ENCODE measurements at regions not wholly inside any gene's neighbourhood (a gene's known extent, or its start where the extent isn't known, plus 50 kb on each side); places are given as distances from the start of the nearest gene placed in this dataset.

- Histone ChIP-seq H3K27ac (ENCODE audit: low read length) (no peak overlapping the region), H3K9ac (ENCODE audit: low read length) (no peak overlapping the region), H3K4me2 (ENCODE audit: low read length) (no peak overlapping the region), H3K27me3 (ENCODE audit: low read depth, low read length) (peaks cover 13% of the 10 kb centered on the region; the same call in 1 of the 2 replicates), H3K4me3 (ENCODE audit: low read length) (no peak overlapping the region), H4K20me1 (ENCODE audit: insufficient read depth, low read length) (no peaks in the 10 kb centered on the region), H3K9me3 (ENCODE audit: insufficient read depth, low read length) (no peaks in the 10 kb centered on the region), H3K36me3 (replicated peaks; ENCODE audit: low read depth, low read length) (no peaks in the 10 kb centered on the region), H2AFZ (ENCODE audit: low read depth, low read length) (no peak overlapping the region), H3K4me1 (ENCODE audit: low read length) (no peaks in the 10 kb centered on the region), H3K79me2 (ENCODE audit: low read length) (no peaks in the 10 kb centered on the region)
- TF ChIP-seq EZH2phosphoT487 (IDR thresholded peaks at IDR 0.05; ENCODE audit: low read depth) (no peak), CTCF (IDR thresholded peaks at IDR 0.05; ENCODE audit: low read depth, low read length) (no peak)
Measured at GRCh38 chr17:51508048-51508447, 247.7 kb downstream of the UTP18 start.

GRCh38 chr17:51510940-51511339, 250.6 kb downstream of the UTP18 start:
- H3K27me3 ChIP-seq (ENCODE audit: low read depth, low read length), result peaks cover 9% of the 10 kb centered on the region; the same call in 1 of the 2 replicates
- TF ChIP-seq EZH2phosphoT487 (IDR thresholded peaks at IDR 0.05; ENCODE audit: low read depth) (no peak), CTCF (IDR thresholded peaks at IDR 0.05; ENCODE audit: low read depth, low read length) (no peak)
- no peaks in the 10 kb centered on the region for H4K20me1 ChIP-seq (ENCODE audit: insufficient read depth, low read length)
- no peaks in the 10 kb centered on the region for H3K4me1 ChIP-seq (ENCODE audit: low read length)
- H3K4me2 ChIP-seq (ENCODE audit: low read length), result no peak overlapping the region
- H3K27ac ChIP-seq (ENCODE audit: low read length), result no peak overlapping the region
- H3K79me2 ChIP-seq (ENCODE audit: low read length), result no peaks in the 10 kb centered on the region
- H2AFZ ChIP-seq (ENCODE audit: low read depth, low read length), result no peak overlapping the region
- H3K4me3 ChIP-seq (ENCODE audit: low read length), result no peak overlapping the region
- H3K36me3 ChIP-seq (replicated peaks; ENCODE audit: low read depth, low read length), result no peaks in the 10 kb centered on the region
- H3K9ac ChIP-seq (ENCODE audit: low read length), result no peak overlapping the region
- H3K9me3 ChIP-seq (ENCODE audit: insufficient read depth, low read length), result no peaks in the 10 kb centered on the region

- Histone ChIP-seq H2AFZ (ENCODE audit: low read depth, low read length) (no peak overlapping the region), H3K4me2 (ENCODE audit: low read length) (no peak overlapping the region)
Measured at GRCh38 chr17:51512220-51512907, 252.0 kb downstream of the UTP18 start.

GRCh38 chr17:51516924-51517323, 256.6 kb downstream of the UTP18 start:
- Histone ChIP-seq H3K4me2 (ENCODE audit: low read length) (no peak overlapping the region), H3K27ac (ENCODE audit: low read length) (no peak overlapping the region), H3K4me3 (ENCODE audit: low read length) (no peak overlapping the region), H3K27me3 (ENCODE audit: low read depth, low read length) (peaks cover 4% of the 10 kb centered on the region; the same call in 1 of the 2 replicates), H2AFZ (ENCODE audit: low read depth, low read length) (no peak overlapping the region), H4K20me1 (ENCODE audit: insufficient read depth, low read length) (no peaks in the 10 kb centered on the region), H3K9ac (ENCODE audit: low read length) (no peak overlapping the region), H3K79me2 (ENCODE audit: low read length) (no peaks in the 10 kb centered on the region), H3K9me3 (ENCODE audit: insufficient read depth, low read length) (no peaks in the 10 kb centered on the region), H3K4me1 (ENCODE audit: low read length) (no peaks in the 10 kb centered on the region), H3K36me3 (replicated peaks; ENCODE audit: low read depth, low read length) (no peaks in the 10 kb centered on the region)
- TF ChIP-seq EZH2phosphoT487 (IDR thresholded peaks at IDR 0.05; ENCODE audit: low read depth) (no peak), CTCF (IDR thresholded peaks at IDR 0.05; ENCODE audit: low read depth, low read length) (no peak)

More at GRCh38 chr17:51512220-51512907, 252.0 kb downstream of the UTP18 start:
- Histone ChIP-seq H3K27me3 (ENCODE audit: low read depth, low read length) (peaks cover 6% of the 10 kb centered on the region; the same call in 1 of the 2 replicates), H3K36me3 (replicated peaks; ENCODE audit: low read depth, low read length) (no peaks in the 10 kb centered on the region), H3K9ac (ENCODE audit: low read length) (no peak overlapping the region), H3K79me2 (ENCODE audit: low read length) (no peaks in the 10 kb centered on the region), H4K20me1 (ENCODE audit: insufficient read depth, low read length) (no peaks in the 10 kb centered on the region), H3K27ac (ENCODE audit: low read length) (no peak overlapping the region), H3K4me3 (ENCODE audit: low read length) (no peak overlapping the region), H3K4me1 (ENCODE audit: low read length) (no peaks in the 10 kb centered on the region), H3K9me3 (ENCODE audit: insufficient read depth, low read length) (no peaks in the 10 kb centered on the region)
- TF ChIP-seq EZH2phosphoT487 (IDR thresholded peaks at IDR 0.05; ENCODE audit: low read depth) (no peak), CTCF (IDR thresholded peaks at IDR 0.05; ENCODE audit: low read depth, low read length) (no peak)
